GM23338 (cell line): ENCODE measurements at regions not wholly inside any gene's neighbourhood (a gene's known extent, or its start where the extent isn't known, plus 50 kb on each side); places are given as distances from the start of the nearest gene placed in this dataset.

ENCODE experiments used
- ATAC-seq: fragments of 200-7000 bp; cut with Tn5 transposase; 3 replicates; pipeline ENCODE4 v1.9.1; 2020
- DNase-seq: peaks from one replicate; pipeline ENCODE4 v3.0.0-alpha.2; 2015; ENCODE audit warnings: low spot score
- H2AFZ ChIP-seq: fragments of 200-600 bp; sonication (generic); 2 replicates; pipeline ENCODE4 v1.8.0; 2016; ENCODE audit warnings: antibody characterized with exemption, mild to moderate bottlenecking, moderate library complexity
- H3F3A ChIP-seq: fragments of 200-600 bp; sonication (generic); replicated peaks from 2 replicates; pipeline ENCODE4 v1.8.0; 2017; ENCODE audit warnings: antibody characterized with exemption, mixed run types, low read depth
- H3K27ac ChIP-seq: fragments of 200-600 bp; sonication (generic); 2 replicates; pipeline ENCODE4 v1.6.1; 2016; ENCODE audit warnings: low read depth
- H3K27me3 ChIP-seq: fragments of 200-600 bp; sonication (generic); 2 replicates; pipeline ENCODE4 v1.8.0; 2016; ENCODE audit warnings: mild to moderate bottlenecking, mixed run types, moderate library complexity; ENCODE audit not compliant: insufficient read depth
- H3K36me3 ChIP-seq: fragments of 200-600 bp; sonication (generic); 2 replicates; pipeline ENCODE4 v1.8.0; 2016; ENCODE audit warnings: mild to moderate bottlenecking; ENCODE audit not compliant: insufficient read depth
- H3K4me1 ChIP-seq: fragments of 200-600 bp; sonication (generic); 2 replicates; pipeline ENCODE4 v1.8.0; 2016; ENCODE audit warnings: mild to moderate bottlenecking, moderate library complexity; ENCODE audit not compliant: insufficient read depth
- H3K4me2 ChIP-seq: fragments of 200-600 bp; sonication (generic); 2 replicates; pipeline ENCODE4 v1.7.1; 2017; ENCODE audit warnings: mixed run types
- H3K4me3 ChIP-seq: fragments of 200-600 bp; sonication (generic); 2 replicates; pipeline ENCODE4 v1.6.1; 2016; ENCODE audit warnings: mixed run types
- H3K79me2 ChIP-seq: fragments of 200-600 bp; sonication (generic); replicated peaks from 2 replicates; pipeline ENCODE4 v1.8.0; 2017; ENCODE audit warnings: mild to moderate bottlenecking; ENCODE audit not compliant: insufficient read depth
- H3K9me2 ChIP-seq: fragments of 200-600 bp; sonication (generic); 2 replicates; pipeline ENCODE4 v1.8.0; 2017; ENCODE audit not compliant: insufficient read depth
- H4K20me1 ChIP-seq: fragments of 200-600 bp; sonication (generic); replicated peaks from 2 replicates; pipeline ENCODE4 v1.8.0; 2017; ENCODE audit warnings: mild to moderate bottlenecking; ENCODE audit not compliant: insufficient read depth
- H3K27ac Mint-ChIP-seq: 2 replicates; pipeline ENCODE4 v1.8.0; 2020; ENCODE audit warnings: inconsistent platforms, mild to moderate bottlenecking, moderate library complexity, mixed read lengths
- H3K27me3 Mint-ChIP-seq: 3 replicates; pipeline ENCODE4 v1.8.0; 2022; ENCODE audit warnings: low read depth, mild to moderate bottlenecking, moderate library complexity, mixed read lengths, inconsistent platforms; ENCODE audit not compliant: insufficient read depth, poor library complexity
- H3K36me3 Mint-ChIP-seq: 3 replicates; pipeline ENCODE4 v1.8.0; 2021; ENCODE audit warnings: low read depth, mild to moderate bottlenecking, inconsistent platforms, moderate library complexity, mixed read lengths
- H3K4me1 Mint-ChIP-seq: 3 replicates; pipeline ENCODE4 v1.8.0; 2020; ENCODE audit warnings: mild to moderate bottlenecking, inconsistent platforms, mixed read lengths
- H3K4me3 Mint-ChIP-seq: 3 replicates; pipeline ENCODE4 v1.8.0; 2021; ENCODE audit warnings: moderate library complexity, mild to moderate bottlenecking, inconsistent platforms, mixed read lengths
- H3K9me3 Mint-ChIP-seq: 3 replicates; pipeline ENCODE4 v1.8.0; 2020; ENCODE audit warnings: moderate library complexity, mild to moderate bottlenecking, inconsistent platforms, mixed read lengths
- EZH2 ChIP-seq: fragments of 200-600 bp; sonication (generic); IDR thresholded peaks from one replicate; pipeline ENCODE4 v1.8.0; 2017; ENCODE audit warnings: antibody characterized with exemption, mild to moderate bottlenecking, low read depth; ENCODE audit not compliant: unreplicated experiment
- EZH2phosphoT487 ChIP-seq: fragments of 200-600 bp; sonication (generic); IDR thresholded peaks from one replicate; pipeline ENCODE4 v1.8.1; 2018; ENCODE audit warnings: antibody characterized with exemption; ENCODE audit not compliant: unreplicated experiment
- JUNB ChIP-seq: IDR thresholded peaks from one replicate; pipeline ENCODE4 v1.6.1; 2016; ENCODE audit warnings: antibody characterized with exemption; ENCODE audit not compliant: unreplicated experiment
- NANOG ChIP-seq: IDR thresholded peaks from 2 replicates; pipeline ENCODE4 v1.6.1; 2016; ENCODE audit warnings: antibody characterized with exemption, borderline replicate concordance
- POLR2AphosphoS5 ChIP-seq: IDR thresholded peaks from 2 replicates; pipeline ENCODE4 v1.6.1; 2016; ENCODE audit warnings: antibody characterized with exemption, low read depth
- STAT1 ChIP-seq: IDR thresholded peaks from one replicate; pipeline ENCODE4 v1.6.1; 2016; ENCODE audit warnings: antibody characterized with exemption; ENCODE audit not compliant: unreplicated experiment
- TF ChIP-seq, protein P1 (sequence below): IDR thresholded peaks from one replicate; pipeline ENCODE4 v1.6.1; 2018; ENCODE audit warnings: antibody characterized with exemption; ENCODE audit not compliant: unreplicated experiment
- TF ChIP-seq, protein P2 (sequence below), 2 experiments: fragments of 200-600 bp in 1 of 2; sonication (generic) in 1 of 2; conservative IDR thresholded peaks; 2 replicates each; pipeline versions ENCODE4 v1.5.1 to v1.6.1; 2016 to 2017; ENCODE audit warnings: antibody characterized with exemption in 2 of 2, low read depth in 2 of 2, mild to moderate bottlenecking in 2 of 2, moderate library complexity in 1 of 2

- TF ChIP-seq, protein P1, sequence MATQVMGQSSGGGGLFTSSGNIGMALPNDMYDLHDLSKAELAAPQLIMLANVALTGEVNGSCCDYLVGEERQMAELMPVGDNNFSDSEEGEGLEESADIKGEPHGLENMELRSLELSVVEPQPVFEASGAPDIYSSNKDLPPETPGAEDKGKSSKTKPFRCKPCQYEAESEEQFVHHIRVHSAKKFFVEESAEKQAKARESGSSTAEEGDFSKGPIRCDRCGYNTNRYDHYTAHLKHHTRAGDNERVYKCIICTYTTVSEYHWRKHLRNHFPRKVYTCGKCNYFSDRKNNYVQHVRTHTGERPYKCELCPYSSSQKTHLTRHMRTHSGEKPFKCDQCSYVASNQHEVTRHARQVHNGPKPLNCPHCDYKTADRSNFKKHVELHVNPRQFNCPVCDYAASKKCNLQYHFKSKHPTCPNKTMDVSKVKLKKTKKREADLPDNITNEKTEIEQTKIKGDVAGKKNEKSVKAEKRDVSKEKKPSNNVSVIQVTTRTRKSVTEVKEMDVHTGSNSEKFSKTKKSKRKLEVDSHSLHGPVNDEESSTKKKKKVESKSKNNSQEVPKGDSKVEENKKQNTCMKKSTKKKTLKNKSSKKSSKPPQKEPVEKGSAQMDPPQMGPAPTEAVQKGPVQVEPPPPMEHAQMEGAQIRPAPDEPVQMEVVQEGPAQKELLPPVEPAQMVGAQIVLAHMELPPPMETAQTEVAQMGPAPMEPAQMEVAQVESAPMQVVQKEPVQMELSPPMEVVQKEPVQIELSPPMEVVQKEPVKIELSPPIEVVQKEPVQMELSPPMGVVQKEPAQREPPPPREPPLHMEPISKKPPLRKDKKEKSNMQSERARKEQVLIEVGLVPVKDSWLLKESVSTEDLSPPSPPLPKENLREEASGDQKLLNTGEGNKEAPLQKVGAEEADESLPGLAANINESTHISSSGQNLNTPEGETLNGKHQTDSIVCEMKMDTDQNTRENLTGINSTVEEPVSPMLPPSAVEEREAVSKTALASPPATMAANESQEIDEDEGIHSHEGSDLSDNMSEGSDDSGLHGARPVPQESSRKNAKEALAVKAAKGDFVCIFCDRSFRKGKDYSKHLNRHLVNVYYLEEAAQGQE = no peak
- no peak for TF ChIP-seq STAT1
Measured at GRCh38 chr18:53747663-53748160, 476.8 kb downstream of the MBD2 start (continued).

GRCh38 chr18:53747210-53747609 is 477.3 kb downstream of the MBD2 start:
- no peaks in the 10 kb centered on the region for H3K79me2 ChIP-seq
- no peak for DNase-seq
- H2AFZ ChIP-seq = no peak overlapping the region
- no peak overlapping the region for H3K4me2 ChIP-seq
- TF ChIP-seq, protein P2, sequence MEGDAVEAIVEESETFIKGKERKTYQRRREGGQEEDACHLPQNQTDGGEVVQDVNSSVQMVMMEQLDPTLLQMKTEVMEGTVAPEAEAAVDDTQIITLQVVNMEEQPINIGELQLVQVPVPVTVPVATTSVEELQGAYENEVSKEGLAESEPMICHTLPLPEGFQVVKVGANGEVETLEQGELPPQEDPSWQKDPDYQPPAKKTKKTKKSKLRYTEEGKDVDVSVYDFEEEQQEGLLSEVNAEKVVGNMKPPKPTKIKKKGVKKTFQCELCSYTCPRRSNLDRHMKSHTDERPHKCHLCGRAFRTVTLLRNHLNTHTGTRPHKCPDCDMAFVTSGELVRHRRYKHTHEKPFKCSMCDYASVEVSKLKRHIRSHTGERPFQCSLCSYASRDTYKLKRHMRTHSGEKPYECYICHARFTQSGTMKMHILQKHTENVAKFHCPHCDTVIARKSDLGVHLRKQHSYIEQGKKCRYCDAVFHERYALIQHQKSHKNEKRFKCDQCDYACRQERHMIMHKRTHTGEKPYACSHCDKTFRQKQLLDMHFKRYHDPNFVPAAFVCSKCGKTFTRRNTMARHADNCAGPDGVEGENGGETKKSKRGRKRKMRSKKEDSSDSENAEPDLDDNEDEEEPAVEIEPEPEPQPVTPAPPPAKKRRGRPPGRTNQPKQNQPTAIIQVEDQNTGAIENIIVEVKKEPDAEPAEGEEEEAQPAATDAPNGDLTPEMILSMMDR (conservative IDR thresholded peaks at IDR 0.05; ENCODE audit: low read depth in 2 of 2) = no peak
- TF ChIP-seq NANOG (no peak), POLR2AphosphoS5 (no peak)
- Mint-ChIP-seq H3K4me1 (peaks cover 14% of the 10 kb centered on the region), H3K36me3 (no peaks in the 10 kb centered on the region), H3K27ac (no peak overlapping the region), H3K4me3 (no peak overlapping the region), H3K27me3 (no peaks in the 10 kb centered on the region), H3K9me3 (no peaks in the 10 kb centered on the region; the same call in 2 of the 3 replicates)
- no peak for ATAC-seq
- no peak overlapping the region for H3K27ac ChIP-seq
- H3K27me3 ChIP-seq = no peaks in the 10 kb centered on the region
- H3K36me3 ChIP-seq = no peaks in the 10 kb centered on the region
- H4K20me1 ChIP-seq = no peaks in the 10 kb centered on the region
- no peaks in the 10 kb centered on the region for H3K9me2 ChIP-seq
- H3F3A ChIP-seq = no peaks in the 10 kb centered on the region
- H3K4me3 ChIP-seq = no peak overlapping the region
- H3K4me1 ChIP-seq = 0 out of 2 replicates have a peak, but pooled peaks cover 11% of the 10 kb centered on the region

GRCh38 chr18:53745986-53746385 is 478.5 kb downstream of the MBD2 start:
- H3K36me3 Mint-ChIP-seq = no peaks in the 10 kb centered on the region
- Histone ChIP-seq H3K36me3 (no peaks in the 10 kb centered on the region), H3F3A (no peaks in the 10 kb centered on the region), H4K20me1 (no peaks in the 10 kb centered on the region), H3K9me2 (peaks cover 7% of the 10 kb centered on the region; the same call in 1 of the 2 replicates), H2AFZ (no peak overlapping the region), H3K27ac (no peak overlapping the region), H3K79me2 (no peaks in the 10 kb centered on the region), H3K27me3 (no peaks in the 10 kb centered on the region), H3K4me3 (no peak overlapping the region), H3K4me2 (peak overlapping the region; percentile 8; the same call in 1 of the 2 replicates), H3K4me1 (0 out of 2 replicates have a peak, but pooled peaks cover 11% of the 10 kb centered on the region)
- H3K4me3 Mint-ChIP-seq = no peak overlapping the region
- no peaks in the 10 kb centered on the region; the same call in 2 of the 3 replicates for H3K9me3 Mint-ChIP-seq
- H3K4me1 Mint-ChIP-seq = peaks cover 14% of the 10 kb centered on the region
- ATAC-seq (no peak), DNase-seq (no peak)
- H3K27me3 Mint-ChIP-seq = no peaks in the 10 kb centered on the region
- no peak overlapping the region for H3K27ac Mint-ChIP-seq
- TF ChIP-seq EZH2phosphoT487 = no peak
- no peak for TF ChIP-seq EZH2
- TF ChIP-seq NANOG = no peak
- TF ChIP-seq POLR2AphosphoS5 = no peak
- no peak for TF ChIP-seq JUNB
- TF ChIP-seq, protein P2 (conservative IDR thresholded peaks at IDR 0.05; ENCODE audit: low read depth in 2 of 2) = no peak
